GM23248 (cell line): ENCODE measurements at regions not wholly inside any gene's neighbourhood (a gene's known extent, or its start where the extent isn't known, plus 50 kb on each side); places are given as distances from the start of the nearest gene placed in this dataset.

Experiments
- EZH2 ChIP-seq: fragments of 200-600 bp; sonication (generic); IDR thresholded peaks from 2 replicates; pipeline ENCODE4 v1.6.1; 2018; ENCODE audit warnings: antibody characterized with exemption, mild to moderate bottlenecking; ENCODE audit not compliant: insufficient read depth, poor library complexity, severe bottlenecking
- EZH2phosphoT487 ChIP-seq: fragments of 200-600 bp; sonication (generic); IDR thresholded peaks from 2 replicates; pipeline ENCODE4 v1.6.1; 2018; ENCODE audit warnings: antibody characterized with exemption, moderate library complexity, mild to moderate bottlenecking, low read depth; ENCODE audit not compliant: insufficient read depth

DNA sequence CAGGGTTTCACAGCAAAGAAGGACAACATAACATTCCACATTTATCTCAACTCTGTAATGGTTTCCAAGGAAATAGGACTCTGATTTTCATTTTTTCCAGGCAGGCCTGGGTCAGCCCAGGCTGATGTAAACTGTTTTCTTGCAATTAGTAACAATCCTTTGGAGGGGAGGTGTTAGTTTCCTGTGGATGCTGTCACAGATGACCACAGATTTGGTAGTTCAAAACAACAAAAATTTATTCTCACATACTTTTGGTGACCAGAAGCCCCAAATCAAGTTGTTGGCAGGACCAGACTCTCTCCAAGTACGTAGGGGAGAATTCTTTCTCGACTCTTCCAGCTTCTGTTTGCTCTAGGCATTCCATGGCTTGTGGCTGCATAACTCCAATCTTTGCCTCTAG, 88.0 kb downstream of the EDEM1 start:
- TF ChIP-seq EZH2 (no peak), EZH2phosphoT487 (peak; percentile 84; the same call in 1 of the 2 replicates)
